IMR-90 (cell line): ENCODE measurements at regions not wholly inside any gene's neighbourhood (a gene's known extent, or its start where the extent isn't known, plus 50 kb on each side); places are given as distances from the start of the nearest gene placed in this dataset.

Source experiments
- ATAC-seq: fragments of 200-7000 bp; cut with Tn5 transposase; 2 replicates; pipeline ENCODE4 v1.9.1; 2020; ENCODE audit warnings: low read depth, mild to moderate bottlenecking, moderate library complexity
- BruUV-seq: library from RNA; stranded (reverse); fragments of 400-500 nt; replicated peaks from 2 replicates; lab custom pipeline; 2021; lab: Mats Ljungman, UMichigan
- CTCF ChIA-PET: fragments of 300-600 bp; formaldehyde crosslinking; extraction: SDS; loops from one replicate; lab custom pipeline; 2021; ENCODE audit warnings: antibody characterized with exemption; lab: Yijun Ruan, JAX
- POLR2A ChIA-PET: fragments of 300-600 bp; sonication (Branson Sonifier 250); formaldehyde crosslinking; loops from one replicate; lab custom pipeline; 2022; ENCODE audit warnings: antibody characterized with exemption; ENCODE audit not compliant: unreplicated experiment; lab: Charles Lee
- DNase-seq: peaks from one replicate; pipeline ENCODE4 v3.0.0; 2013
- H2AFZ ChIP-seq: replicated peaks from 2 replicates; pipeline ENCODE3; 2013; ENCODE audit warnings: low read length, mild to moderate bottlenecking; ENCODE audit not compliant: poor library complexity
- H2AK5ac ChIP-seq: 2 replicates; pipeline ENCODE4 v1.6.1; 2013; ENCODE audit warnings: low read depth, low read length, inconsistent platforms
- H2AK9ac ChIP-seq: replicated peaks from 2 replicates; pipeline ENCODE3; 2013; ENCODE audit warnings: mild to moderate bottlenecking, low read depth, low read length, moderate library complexity; ENCODE audit not compliant: poor library complexity
- H2BK120ac ChIP-seq: 2 replicates; pipeline ENCODE4 v1.6.1; 2013; ENCODE audit warnings: low read depth, low read length, inconsistent platforms
- H2BK15ac ChIP-seq: 3 replicates; pipeline ENCODE4 v1.6.1; 2013; ENCODE audit warnings: low read depth, low read length, inconsistent platforms
- H2BK20ac ChIP-seq: 2 replicates; pipeline ENCODE4 v1.6.1; 2013; ENCODE audit warnings: low read depth, mild to moderate bottlenecking, inconsistent platforms, low read length, moderate library complexity
- H2BK5ac ChIP-seq: 2 replicates; pipeline ENCODE4 v1.6.1; 2013; ENCODE audit warnings: mild to moderate bottlenecking, low read depth, low read length, inconsistent platforms; ENCODE audit not compliant: poor library complexity, severe bottlenecking
- H3K14ac ChIP-seq: replicated peaks from 2 replicates; pipeline ENCODE4 v1.6.1; 2013; ENCODE audit warnings: low read depth, low read length, inconsistent platforms
- H3K18ac ChIP-seq: 2 replicates; pipeline ENCODE4 v1.6.1; 2013; ENCODE audit warnings: low read depth, low read length, control low read depth
- H3K23ac ChIP-seq: 2 replicates; pipeline ENCODE4 v1.6.1; 2013; ENCODE audit warnings: low read depth, low read length, inconsistent platforms
- H3K27ac ChIP-seq: 2 replicates; pipeline ENCODE4 v1.5.1; 2013; ENCODE audit warnings: mild to moderate bottlenecking, control low read depth, low read length; ENCODE audit not compliant: insufficient read depth
- H3K27me3 ChIP-seq: 2 replicates; pipeline ENCODE4 v1.6.1; 2013; ENCODE audit warnings: low read length; ENCODE audit not compliant: control insufficient read depth, insufficient read depth
- H3K36me3 ChIP-seq: 2 replicates; pipeline ENCODE4 v1.6.1; 2013; ENCODE audit warnings: low read length, mixed read lengths; ENCODE audit not compliant: control insufficient read depth, insufficient read depth
- H3K4ac ChIP-seq: 2 replicates; pipeline ENCODE4 v1.6.1; 2013; ENCODE audit warnings: low read depth, low read length, inconsistent platforms
- H3K4me1 ChIP-seq: 2 replicates; pipeline ENCODE4 v1.6.1; 2013; ENCODE audit warnings: low read length, mixed read lengths; ENCODE audit not compliant: control insufficient read depth, insufficient read depth
- H3K4me2 ChIP-seq: 2 replicates; pipeline ENCODE4 v1.6.1; 2013; ENCODE audit warnings: low read depth, mild to moderate bottlenecking, control low read depth, low read length, moderate library complexity
- H3K4me3 ChIP-seq: 2 replicates; pipeline ENCODE4 v1.5.1; 2013; ENCODE audit warnings: low read depth, mild to moderate bottlenecking, control low read depth, low read length, moderate library complexity; ENCODE audit not compliant: insufficient read depth
- H3K56ac ChIP-seq: 2 replicates; pipeline ENCODE4 v1.6.1; 2013; ENCODE audit warnings: low read length, inconsistent platforms; ENCODE audit not compliant: insufficient read depth; ENCODE audit errors: extremely low read depth
- H3K79me1 ChIP-seq, 2 experiments: 2 replicates each; pipeline ENCODE4 v1.6.1; 2013; ENCODE audit warnings: low read length in 2 of 2, inconsistent platforms in 1 of 2, low read depth in 1 of 2
- H3K9ac ChIP-seq: 2 replicates; pipeline ENCODE4 v1.6.1; 2013; ENCODE audit warnings: low read depth, low read length, control low read depth
- H3K9me1 ChIP-seq: 2 replicates; pipeline ENCODE4 v1.6.1; 2013; ENCODE audit warnings: low read length, inconsistent platforms; ENCODE audit not compliant: insufficient read depth
- H3K9me3 ChIP-seq: 2 replicates; pipeline ENCODE4 v1.6.1; 2013; ENCODE audit warnings: low read length; ENCODE audit not compliant: control insufficient read depth, insufficient read depth
- H4K20me1 ChIP-seq: 2 replicates; pipeline ENCODE4 v1.6.1; 2013; ENCODE audit warnings: low read length, inconsistent platforms; ENCODE audit not compliant: insufficient read depth
- H4K5ac ChIP-seq: 2 replicates; pipeline ENCODE4 v1.6.1; 2013; ENCODE audit warnings: mild to moderate bottlenecking, low read depth, low read length, control low read depth
- H4K8ac ChIP-seq, 2 experiments: 2 replicates each; pipeline ENCODE4 v1.6.1; 2013; ENCODE audit warnings: low read depth in 2 of 2, low read length in 2 of 2, control low read depth in 1 of 2, inconsistent platforms in 1 of 2
- H4K91ac ChIP-seq: 2 replicates; pipeline ENCODE4 v1.6.1; 2013; ENCODE audit warnings: low read depth, low read length, inconsistent platforms; ENCODE audit not compliant: insufficient read depth
- CEBPB ChIP-seq: IDR thresholded peaks from 2 replicates; pipeline ENCODE4 v1.6.1; 2012; ENCODE audit warnings: low read depth, low read length, improper control_type of control experiment
- FOS ChIP-seq: fragments of 150-350 bp; IDR thresholded peaks from 2 replicates; pipeline ENCODE4 v1.6.1; 2016; ENCODE audit warnings: low read depth, low read length
- MAZ ChIP-seq: IDR thresholded peaks from 2 replicates; pipeline ENCODE4 v1.6.1; 2012; ENCODE audit warnings: low read depth, mild to moderate bottlenecking, low read length, improper control_type of control experiment, moderate library complexity, borderline replicate concordance
- NFE2L2 ChIP-seq: fragments of 150-350 bp; IDR thresholded peaks from 2 replicates; pipeline ENCODE4 v1.6.1; 2016; ENCODE audit warnings: low read depth, mild to moderate bottlenecking, low read length
- RAD21 ChIP-seq: IDR thresholded peaks from 2 replicates; pipeline ENCODE4 v1.6.1; 2012; ENCODE audit warnings: low read length, improper control_type of control experiment
- SMC3 ChIP-seq: fragments of 150-350 bp; IDR thresholded peaks from 2 replicates; pipeline ENCODE4 v1.6.1; 2016; ENCODE audit warnings: low read depth, mild to moderate bottlenecking, antibody characterized with exemption, low read length, moderate library complexity
- WGBS, 2 experiments: methylation state at CpG; one replicate each; pipeline versions ENCODE4 v1.1.5 to v1.1.7; 2013; ENCODE audit warnings: missing lambda C conversion rate in 2 of 2; ENCODE audit not compliant: insufficient read length in 1 of 2; ENCODE audit errors: extremely low coverage in 2 of 2; 5-methylcytosine and 5-hydroxymethylcytosine counted together
- dilution Hi-C: fragments of 300-500 bp; cut with HindIII; formaldehyde crosslinking; loops from one replicate; pipeline ENCODE4 v1.14.3; 2018; ENCODE audit warnings: low sequenced_read_pairs; ENCODE audit not compliant: unreplicated experiment
- in situ Hi-C: fragments of 300-500 bp; cut with MboI; formaldehyde crosslinking; loops from 3 replicates; pipeline ENCODE4 v1.14.3; 2019; ENCODE audit warnings: low sequenced_read_pairs, inconsistent platforms, mixed read lengths
- intact Hi-C: fragments of 100-400 bp; cut with micrococcal nuclease; formaldehyde crosslinking; loops from 2 replicates; pipeline ENCODE4 v1.10.0; 2022
- TF ChIP-seq, protein P1 (sequence below): fragments of 150-350 bp; IDR thresholded peaks from 2 replicates; pipeline ENCODE4 v1.6.1; 2017; ENCODE audit warnings: mild to moderate bottlenecking, antibody characterized with exemption, low read length, low read depth
- TF ChIP-seq, protein P2 (sequence below): conservative IDR thresholded peaks from 2 replicates; pipeline ENCODE4 v1.5.1; 2012; ENCODE audit warnings: mild to moderate bottlenecking, low read depth, low read length, improper control_type of control experiment

DNA sequence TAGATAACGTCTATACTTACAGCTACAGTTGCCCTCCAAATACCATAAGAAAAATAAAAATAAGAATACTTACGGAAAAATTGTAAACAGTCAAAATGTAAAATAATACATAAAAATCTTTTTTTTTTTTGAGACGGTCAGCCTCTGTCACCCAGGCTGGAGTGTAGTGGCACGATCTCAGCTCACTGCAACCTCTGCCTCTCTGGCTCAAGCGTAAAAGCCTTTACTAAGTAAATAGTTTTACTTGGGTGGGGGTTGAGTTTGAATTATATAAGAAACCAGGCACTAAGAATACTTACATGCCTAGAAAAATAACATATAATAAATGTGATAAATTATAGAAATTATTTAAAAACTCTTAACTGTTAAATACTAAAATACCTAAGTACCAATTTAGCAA lies 1413.0 kb upstream of the PRR20A start:
- no peak overlapping the region for H4K5ac ChIP-seq
- H2BK20ac ChIP-seq, result no peak overlapping the region
- H3K23ac ChIP-seq, result no peak overlapping the region
- H3K4me2 ChIP-seq, result no peak overlapping the region
- H2BK15ac ChIP-seq, result no peak overlapping the region
- H3K9me3 ChIP-seq, result peaks cover 6% of the 10 kb centered on the region
- no peak overlapping the region for H3K14ac ChIP-seq
- no CpG with 5 or more reads among the region's 5 CpGs for WGBS, 2 experiments
- no peak overlapping the region for H3K4me3 ChIP-seq
- no peak overlapping the region for H2BK120ac ChIP-seq
- no peak for ATAC-seq
- no peak overlapping the region for H3K9ac ChIP-seq
- H3K36me3 ChIP-seq, result no peaks in the 10 kb centered on the region
- CTCF ChIA-PET, result interaction anchor here (0.6 kb wide), 1 partner anchor 1711 kb away, joined by 3 read pairs; no protein-coding TSS in a partner anchor
- DNase-seq, result no peak
- POLR2A ChIA-PET, result no interaction called here
- H3K9me1 ChIP-seq, result no peaks in the 10 kb centered on the region
- BruUV-seq, result no TSS peak
- H2AFZ ChIP-seq, result no peak overlapping the region
- H4K20me1 ChIP-seq, result no peaks in the 10 kb centered on the region
- H2AK5ac ChIP-seq, result no peak overlapping the region
- no peak overlapping the region for H4K8ac ChIP-seq
- H4K91ac ChIP-seq, result no peak overlapping the region
- no peaks in the 10 kb centered on the region for H3K79me1 ChIP-seq
- in situ Hi-C loops (no loop called here), dilution Hi-C loops (no loop called here), intact Hi-C loops (no loop called here)
- no peak overlapping the region for H3K27ac ChIP-seq
- H3K56ac ChIP-seq, result no peak overlapping the region
- no peak overlapping the region for H2AK9ac ChIP-seq
- no peak overlapping the region for H3K18ac ChIP-seq
- no peak overlapping the region for H2BK5ac ChIP-seq
- H3K27me3 ChIP-seq, result no peaks in the 10 kb centered on the region
- H3K4ac ChIP-seq, result no peak overlapping the region
- no peaks in the 10 kb centered on the region for H3K4me1 ChIP-seq
- no peak for TF ChIP-seq FOS
- TF ChIP-seq, protein P1, sequence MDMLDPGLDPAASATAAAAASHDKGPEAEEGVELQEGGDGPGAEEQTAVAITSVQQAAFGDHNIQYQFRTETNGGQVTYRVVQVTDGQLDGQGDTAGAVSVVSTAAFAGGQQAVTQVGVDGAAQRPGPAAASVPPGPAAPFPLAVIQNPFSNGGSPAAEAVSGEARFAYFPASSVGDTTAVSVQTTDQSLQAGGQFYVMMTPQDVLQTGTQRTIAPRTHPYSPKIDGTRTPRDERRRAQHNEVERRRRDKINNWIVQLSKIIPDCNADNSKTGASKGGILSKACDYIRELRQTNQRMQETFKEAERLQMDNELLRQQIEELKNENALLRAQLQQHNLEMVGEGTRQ, result no peak
- no peak for TF ChIP-seq RAD21
- TF ChIP-seq, protein P2, sequence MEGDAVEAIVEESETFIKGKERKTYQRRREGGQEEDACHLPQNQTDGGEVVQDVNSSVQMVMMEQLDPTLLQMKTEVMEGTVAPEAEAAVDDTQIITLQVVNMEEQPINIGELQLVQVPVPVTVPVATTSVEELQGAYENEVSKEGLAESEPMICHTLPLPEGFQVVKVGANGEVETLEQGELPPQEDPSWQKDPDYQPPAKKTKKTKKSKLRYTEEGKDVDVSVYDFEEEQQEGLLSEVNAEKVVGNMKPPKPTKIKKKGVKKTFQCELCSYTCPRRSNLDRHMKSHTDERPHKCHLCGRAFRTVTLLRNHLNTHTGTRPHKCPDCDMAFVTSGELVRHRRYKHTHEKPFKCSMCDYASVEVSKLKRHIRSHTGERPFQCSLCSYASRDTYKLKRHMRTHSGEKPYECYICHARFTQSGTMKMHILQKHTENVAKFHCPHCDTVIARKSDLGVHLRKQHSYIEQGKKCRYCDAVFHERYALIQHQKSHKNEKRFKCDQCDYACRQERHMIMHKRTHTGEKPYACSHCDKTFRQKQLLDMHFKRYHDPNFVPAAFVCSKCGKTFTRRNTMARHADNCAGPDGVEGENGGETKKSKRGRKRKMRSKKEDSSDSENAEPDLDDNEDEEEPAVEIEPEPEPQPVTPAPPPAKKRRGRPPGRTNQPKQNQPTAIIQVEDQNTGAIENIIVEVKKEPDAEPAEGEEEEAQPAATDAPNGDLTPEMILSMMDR, result no peak
- TF ChIP-seq NFE2L2, result no peak
- no peak for TF ChIP-seq CEBPB
- no peak for TF ChIP-seq SMC3
- TF ChIP-seq MAZ, result no peak
